Neural progenitor cell (in vitro differentiated cells): ENCODE measurements at regions not wholly inside any gene's neighbourhood (a gene's known extent, or its start where the extent isn't known, plus 50 kb on each side); places are given as distances from the start of the nearest gene placed in this dataset.

Experiments
- DNase-seq: peaks from one replicate; pipeline ENCODE4 v3.0.0-alpha.2; 2016; ENCODE audit warnings: low spot score
- H2AFZ ChIP-seq: fragments of 200-600 bp; sonication (generic); replicated peaks from 2 replicates; pipeline ENCODE4 v1.6.1; 2016; ENCODE audit warnings: antibody characterized with exemption
- H3F3A ChIP-seq: fragments of 200-600 bp; sonication (generic); 2 replicates; pipeline ENCODE4 v1.6.1; 2016; ENCODE audit warnings: antibody characterized with exemption, low read depth
- H3K27ac ChIP-seq: fragments of 200-600 bp; sonication (generic); 2 replicates; pipeline ENCODE4 v1.5.1; 2016; ENCODE audit warnings: mild to moderate bottlenecking
- H3K27me3 ChIP-seq: fragments of 200-600 bp; sonication (generic); 2 replicates; pipeline ENCODE4 v1.6.1; 2016; ENCODE audit warnings: mild to moderate bottlenecking, moderate library complexity
- H3K36me3 ChIP-seq: fragments of 200-600 bp; sonication (generic); 2 replicates; pipeline ENCODE4 v1.5.1; 2016
- H3K4me1 ChIP-seq: fragments of 200-600 bp; sonication (generic); 2 replicates; pipeline ENCODE4 v1.6.1; 2016; ENCODE audit warnings: mixed run types
- H3K4me2 ChIP-seq: fragments of 200-600 bp; sonication (generic); 2 replicates; pipeline ENCODE4 v1.6.1; 2016
- H3K4me3 ChIP-seq: fragments of 200-600 bp; sonication (generic); 2 replicates; pipeline ENCODE4 v1.5.1; 2016
- H3K79me2 ChIP-seq: fragments of 200-600 bp; sonication (generic); 2 replicates; pipeline ENCODE4 v1.6.1; 2016; ENCODE audit warnings: low read depth
- H3K9ac ChIP-seq: fragments of 200-600 bp; sonication (generic); 2 replicates; pipeline ENCODE4 v1.6.1; 2016
- H3K9me3 ChIP-seq: fragments of 200-600 bp; sonication (generic); 2 replicates; pipeline ENCODE4 v1.5.1; 2016; ENCODE audit warnings: low read depth
- H4K20me1 ChIP-seq: fragments of 200-600 bp; sonication (generic); 2 replicates; pipeline ENCODE4 v1.6.1; 2016; ENCODE audit warnings: low read depth
- H3K27ac Mint-ChIP-seq: 3 replicates; pipeline ENCODE4 v1.8.0; 2021; ENCODE audit warnings: mixed read lengths
- H3K27me3 Mint-ChIP-seq: 2 replicates; pipeline ENCODE4 v1.8.0; 2022; ENCODE audit warnings: low read depth, mild to moderate bottlenecking, inconsistent platforms, moderate library complexity, mixed read lengths; ENCODE audit not compliant: insufficient read depth
- H3K36me3 Mint-ChIP-seq: 3 replicates; pipeline ENCODE4 v1.8.0; 2021; ENCODE audit warnings: mixed read lengths
- H3K4me1 Mint-ChIP-seq: 3 replicates; pipeline ENCODE4 v1.8.0; 2021; ENCODE audit warnings: mixed read lengths
- H3K4me3 Mint-ChIP-seq: 3 replicates; pipeline ENCODE4 v1.8.0; 2021; ENCODE audit warnings: mild to moderate bottlenecking, moderate library complexity, mixed read lengths
- H3K9me3 Mint-ChIP-seq: 3 replicates; pipeline ENCODE4 v1.8.0; 2020; ENCODE audit warnings: mixed read lengths
- EZH2 ChIP-seq: fragments of 200-600 bp; sonication (generic); IDR thresholded peaks from 2 replicates; pipeline ENCODE4 v1.6.1; 2017; ENCODE audit warnings: antibody characterized with exemption, mild to moderate bottlenecking, moderate library complexity
- EZH2phosphoT487 ChIP-seq: fragments of 200-600 bp; sonication (generic); IDR thresholded peaks from 2 replicates; pipeline ENCODE4 v1.6.1; 2017; ENCODE audit warnings: antibody characterized with exemption
- TF ChIP-seq, protein P1 (sequence below): fragments of 200-600 bp; sonication (generic); IDR thresholded peaks from 2 replicates; pipeline ENCODE4 v1.5.1; 2017; ENCODE audit warnings: antibody characterized with exemption, mild to moderate bottlenecking

DNA sequence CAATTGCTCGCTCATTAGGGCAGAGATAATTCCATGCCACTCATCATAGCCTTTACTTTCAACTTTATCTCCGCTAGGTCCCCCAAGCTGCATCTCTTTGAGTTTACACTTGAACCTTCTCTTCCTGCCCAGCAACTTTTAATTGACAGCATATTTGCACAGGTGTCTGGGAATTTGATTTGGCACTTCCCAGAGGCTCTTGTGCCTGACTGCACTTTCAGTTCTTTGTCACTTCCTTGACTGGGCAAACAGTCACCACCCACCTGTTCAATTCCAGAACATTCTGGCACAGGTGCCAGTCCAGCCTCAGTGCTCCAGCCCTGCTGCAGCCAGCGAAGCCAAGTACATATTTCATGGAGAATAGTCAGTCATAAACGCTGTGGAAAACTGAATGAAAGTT is 110.1 kb upstream of the LRIG3 start:
- no peaks in the 10 kb centered on the region for H4K20me1 ChIP-seq
- H3K4me2 ChIP-seq, result no peak overlapping the region
- Mint-ChIP-seq H3K9me3 (no peaks in the 10 kb centered on the region), H3K4me3 (no peak overlapping the region), H3K27ac (no peak overlapping the region), H3K36me3 (no peaks in the 10 kb centered on the region), H3K4me1 (peaks cover 2% of the 10 kb centered on the region), H3K27me3 (peaks cover 2% of the 10 kb centered on the region)
- DNase-seq, result no peak
- no peaks in the 10 kb centered on the region for H3K9me3 ChIP-seq
- no peaks in the 10 kb centered on the region for H3K36me3 ChIP-seq
- no peaks in the 10 kb centered on the region for H3K79me2 ChIP-seq
- peaks cover 6% of the 10 kb centered on the region for H3K4me1 ChIP-seq
- TF ChIP-seq, protein P1, sequence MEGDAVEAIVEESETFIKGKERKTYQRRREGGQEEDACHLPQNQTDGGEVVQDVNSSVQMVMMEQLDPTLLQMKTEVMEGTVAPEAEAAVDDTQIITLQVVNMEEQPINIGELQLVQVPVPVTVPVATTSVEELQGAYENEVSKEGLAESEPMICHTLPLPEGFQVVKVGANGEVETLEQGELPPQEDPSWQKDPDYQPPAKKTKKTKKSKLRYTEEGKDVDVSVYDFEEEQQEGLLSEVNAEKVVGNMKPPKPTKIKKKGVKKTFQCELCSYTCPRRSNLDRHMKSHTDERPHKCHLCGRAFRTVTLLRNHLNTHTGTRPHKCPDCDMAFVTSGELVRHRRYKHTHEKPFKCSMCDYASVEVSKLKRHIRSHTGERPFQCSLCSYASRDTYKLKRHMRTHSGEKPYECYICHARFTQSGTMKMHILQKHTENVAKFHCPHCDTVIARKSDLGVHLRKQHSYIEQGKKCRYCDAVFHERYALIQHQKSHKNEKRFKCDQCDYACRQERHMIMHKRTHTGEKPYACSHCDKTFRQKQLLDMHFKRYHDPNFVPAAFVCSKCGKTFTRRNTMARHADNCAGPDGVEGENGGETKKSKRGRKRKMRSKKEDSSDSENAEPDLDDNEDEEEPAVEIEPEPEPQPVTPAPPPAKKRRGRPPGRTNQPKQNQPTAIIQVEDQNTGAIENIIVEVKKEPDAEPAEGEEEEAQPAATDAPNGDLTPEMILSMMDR, result no peak
- TF ChIP-seq EZH2phosphoT487 (no peak), EZH2 (no peak)
- H3K27ac ChIP-seq, result no peak overlapping the region
- H3K27me3 ChIP-seq, result no peaks in the 10 kb centered on the region
- no peaks in the 10 kb centered on the region for H3F3A ChIP-seq
- H3K9ac ChIP-seq, result no peak overlapping the region
- H2AFZ ChIP-seq, result no peak overlapping the region
- no peak overlapping the region for H3K4me3 ChIP-seq

DNA sequence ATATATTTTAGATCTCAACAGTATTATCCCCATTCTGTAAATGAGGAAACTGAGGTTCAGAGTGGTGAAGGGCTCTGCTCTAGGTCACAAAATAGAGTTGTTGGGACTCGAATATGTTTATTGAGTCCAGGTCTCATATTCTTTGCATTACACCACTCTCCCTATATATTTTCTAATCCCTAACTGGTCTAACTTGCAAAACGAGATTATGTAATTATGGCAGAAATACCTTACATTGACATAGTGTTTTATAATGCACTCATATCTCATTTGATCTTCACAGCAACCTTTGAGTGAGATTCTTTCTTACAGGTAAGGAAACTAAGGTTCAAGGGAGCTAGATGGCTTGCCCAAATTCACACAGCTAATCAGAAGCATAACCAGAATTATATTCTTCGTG is 106.9 kb upstream of the LRIG3 start:
- Mint-ChIP-seq H3K36me3 (no peaks in the 10 kb centered on the region), H3K9me3 (no peaks in the 10 kb centered on the region), H3K27ac (no peak overlapping the region), H3K27me3 (peaks cover 2% of the 10 kb centered on the region), H3K4me3 (no peak overlapping the region), H3K4me1 (no peaks in the 10 kb centered on the region)
- Histone ChIP-seq H3K79me2 (no peaks in the 10 kb centered on the region), H3K4me2 (no peak overlapping the region), H3K4me1 (peaks cover 3% of the 10 kb centered on the region), H3K9ac (no peak overlapping the region), H3K27ac (no peak overlapping the region), H3K36me3 (no peaks in the 10 kb centered on the region), H3K9me3 (no peaks in the 10 kb centered on the region), H4K20me1 (no peaks in the 10 kb centered on the region), H3K27me3 (no peaks in the 10 kb centered on the region), H3K4me3 (no peak overlapping the region), H3F3A (no peaks in the 10 kb centered on the region), H2AFZ (no peak overlapping the region)
- DNase-seq, result no peak
- TF ChIP-seq, protein P1, result no peak
- TF ChIP-seq EZH2phosphoT487 (no peak), EZH2 (no peak)

DNA sequence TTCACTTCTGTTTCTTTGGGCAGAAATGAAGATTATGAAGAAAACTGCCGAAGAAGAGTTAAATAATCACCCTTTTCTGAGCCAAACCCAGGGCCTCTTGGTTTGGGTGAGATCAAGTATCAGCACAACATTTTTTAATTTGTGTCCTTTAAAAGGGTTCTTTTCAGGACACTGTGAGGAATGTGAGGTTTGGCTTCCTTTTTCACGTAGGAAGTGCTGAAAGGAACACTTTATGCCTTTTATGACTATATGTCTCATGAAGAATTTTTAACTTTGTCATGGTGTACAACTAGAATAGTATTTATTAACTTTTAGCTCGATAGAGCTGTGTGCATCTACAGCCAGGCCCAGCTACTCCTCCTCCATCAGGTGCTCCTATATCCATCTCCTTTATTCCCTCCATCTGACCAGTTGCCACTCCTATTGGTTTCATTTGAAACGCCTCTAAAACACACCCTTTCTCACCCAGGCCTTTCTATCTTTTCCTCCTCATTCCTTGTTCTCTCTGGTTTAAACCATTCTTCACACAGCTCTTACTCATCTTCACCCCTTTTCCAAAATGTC is 103.6 kb upstream of the LRIG3 start:
- DNase-seq, result no peak
- Mint-ChIP-seq H3K4me3 (no peak overlapping the region), H3K27me3 (peaks cover 2% of the 10 kb centered on the region), H3K4me1 (no peaks in the 10 kb centered on the region), H3K9me3 (no peaks in the 10 kb centered on the region), H3K36me3 (no peaks in the 10 kb centered on the region), H3K27ac (no peak overlapping the region)
- Histone ChIP-seq H3K27me3 (no peaks in the 10 kb centered on the region), H3F3A (no peaks in the 10 kb centered on the region), H3K9me3 (no peaks in the 10 kb centered on the region), H4K20me1 (no peaks in the 10 kb centered on the region), H3K4me1 (peaks cover 3% of the 10 kb centered on the region), H3K27ac (no peak overlapping the region), H3K4me2 (no peak overlapping the region), H2AFZ (no peak overlapping the region), H3K79me2 (no peaks in the 10 kb centered on the region), H3K36me3 (no peaks in the 10 kb centered on the region), H3K9ac (no peak overlapping the region), H3K4me3 (no peak overlapping the region)
- TF ChIP-seq, protein P1, result no peak
- TF ChIP-seq EZH2 (no peak), EZH2phosphoT487 (no peak)
